Cardiac fibroblast (primary cell): ENCODE measurements at regions not wholly inside any gene's neighbourhood (a gene's known extent, or its start where the extent isn't known, plus 50 kb on each side); places are given as distances from the start of the nearest gene placed in this dataset.

Experiments
- DNase-seq, 2 donors: peaks; one replicate each; pipeline versions ENCODE4 v3.0.0 to v3.0.0-alpha.2; 2010; ENCODE audit warnings: low read depth in 2 of 2
- H3K4me3 ChIP-seq, 2 donors: replicated peaks in 1 of 2; 1 replicate in 1 of 2; 2 replicates in 1 of 2; pipeline ENCODE4 v1.5.1; 2011; ENCODE audit warnings: low read depth in 2 of 2, low read length in 2 of 2, mild to moderate bottlenecking in 2 of 2, moderate library complexity in 1 of 2
- TF ChIP-seq, protein P1 (sequence below): IDR thresholded peaks from one replicate; pipeline ENCODE4 v1.5.1; 2011; ENCODE audit warnings: low read depth, mild to moderate bottlenecking, low read length, inconsistent platforms

- H3K4me3 ChIP-seq = no peak overlapping the region
- TF ChIP-seq, protein P1, sequence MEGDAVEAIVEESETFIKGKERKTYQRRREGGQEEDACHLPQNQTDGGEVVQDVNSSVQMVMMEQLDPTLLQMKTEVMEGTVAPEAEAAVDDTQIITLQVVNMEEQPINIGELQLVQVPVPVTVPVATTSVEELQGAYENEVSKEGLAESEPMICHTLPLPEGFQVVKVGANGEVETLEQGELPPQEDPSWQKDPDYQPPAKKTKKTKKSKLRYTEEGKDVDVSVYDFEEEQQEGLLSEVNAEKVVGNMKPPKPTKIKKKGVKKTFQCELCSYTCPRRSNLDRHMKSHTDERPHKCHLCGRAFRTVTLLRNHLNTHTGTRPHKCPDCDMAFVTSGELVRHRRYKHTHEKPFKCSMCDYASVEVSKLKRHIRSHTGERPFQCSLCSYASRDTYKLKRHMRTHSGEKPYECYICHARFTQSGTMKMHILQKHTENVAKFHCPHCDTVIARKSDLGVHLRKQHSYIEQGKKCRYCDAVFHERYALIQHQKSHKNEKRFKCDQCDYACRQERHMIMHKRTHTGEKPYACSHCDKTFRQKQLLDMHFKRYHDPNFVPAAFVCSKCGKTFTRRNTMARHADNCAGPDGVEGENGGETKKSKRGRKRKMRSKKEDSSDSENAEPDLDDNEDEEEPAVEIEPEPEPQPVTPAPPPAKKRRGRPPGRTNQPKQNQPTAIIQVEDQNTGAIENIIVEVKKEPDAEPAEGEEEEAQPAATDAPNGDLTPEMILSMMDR = no peak
- peak; percentile 38 to 47 for DNase-seq
These were observed 108.1 kb downstream of the TRIB2 start for GRCh38 chr2:12824778-12825379.

DNA sequence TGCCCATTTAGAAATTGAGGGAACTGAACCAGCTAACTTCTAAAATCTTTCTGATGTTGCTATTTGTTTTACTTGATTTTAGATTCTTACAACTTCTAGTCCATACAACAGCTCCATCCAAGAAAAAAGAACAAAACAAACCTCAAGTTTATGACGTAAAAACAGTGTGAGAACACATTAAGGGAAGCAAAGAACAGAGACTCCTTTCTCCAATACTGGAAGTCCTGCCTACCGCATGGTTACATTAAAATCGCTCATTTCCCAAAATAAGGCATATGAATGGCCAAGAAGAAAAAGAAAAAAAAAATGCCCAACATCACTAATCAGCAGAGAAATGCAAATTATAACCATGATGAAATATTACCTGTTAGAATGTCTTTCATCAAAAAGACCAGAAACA lies 110.0 kb downstream of the TRIB2 start:
- DNase-seq = no peak
- H3K4me3 ChIP-seq = no peak overlapping the region
- TF ChIP-seq, protein P1 = no peak

DNA sequence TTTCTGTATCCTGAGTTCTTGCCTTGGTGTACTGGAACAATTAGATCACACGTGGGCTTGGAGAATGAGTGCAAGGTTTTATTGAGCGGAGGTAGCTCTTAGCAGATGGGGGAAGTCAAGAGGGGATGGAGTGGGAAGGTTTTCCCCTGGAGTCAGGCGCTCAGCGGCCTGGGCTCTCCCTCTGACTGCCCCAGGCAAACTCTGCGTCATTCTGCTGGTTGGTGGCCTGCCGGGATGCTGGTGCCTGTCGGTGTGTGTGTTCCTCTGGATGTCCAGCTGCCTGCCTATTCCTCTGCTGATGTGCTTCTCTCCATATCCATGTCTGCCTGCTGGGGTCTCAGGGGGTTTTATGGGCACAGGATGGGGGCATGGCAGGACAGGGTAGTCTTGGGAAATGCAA lies 111.0 kb downstream of the TRIB2 start:
- no peak for DNase-seq
- H3K4me3 ChIP-seq = no peak overlapping the region
- TF ChIP-seq, protein P1 = no peak

DNA sequence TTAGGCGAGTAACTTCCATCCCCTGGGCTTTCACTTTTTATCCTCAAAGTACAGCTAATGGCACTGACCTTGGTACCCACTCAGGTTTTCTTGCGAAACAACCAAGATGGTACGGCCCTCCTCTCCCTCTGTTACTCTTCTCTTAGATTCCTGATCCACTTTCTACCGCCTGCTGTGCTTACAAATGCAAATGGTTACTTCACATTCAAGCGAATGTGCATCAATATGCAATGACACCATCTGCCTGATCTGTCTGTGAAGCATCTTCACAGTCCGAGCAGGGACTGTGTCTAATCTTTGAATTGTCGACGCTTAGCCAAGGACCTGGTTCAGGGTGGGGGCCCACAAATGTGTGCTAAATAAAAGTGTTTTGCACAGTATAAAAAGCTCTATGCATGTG lies 112.2 kb downstream of the TRIB2 start:
- TF ChIP-seq, protein P1 = no peak
- no peak overlapping the region for H3K4me3 ChIP-seq

DNA sequence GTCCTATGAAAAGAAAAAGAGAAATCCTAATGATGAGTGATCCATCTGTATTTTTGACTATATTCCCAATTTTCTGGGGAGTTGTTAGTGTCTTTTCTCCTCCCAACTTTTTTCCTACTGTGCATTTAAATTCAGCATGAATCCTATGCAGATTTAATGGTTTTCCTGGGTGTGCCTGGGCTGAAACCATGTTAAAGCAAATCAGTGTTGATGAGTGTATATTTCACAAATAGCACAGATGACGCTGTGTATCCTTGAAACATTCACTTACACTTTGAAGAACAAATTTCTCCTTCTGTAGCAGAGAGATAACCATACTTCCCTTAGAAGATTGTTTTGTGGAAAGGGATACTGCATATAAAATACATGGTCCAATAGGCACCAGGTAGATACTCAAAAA lies 114.3 kb downstream of the TRIB2 start:
- no peak overlapping the region for H3K4me3 ChIP-seq
- TF ChIP-seq, protein P1 = no peak
- no peak for DNase-seq

More for the DNA sequence above, 112.2 kb downstream of the TRIB2 start:
- no peak for DNase-seq

- no peak for DNase-seq
- no peak overlapping the region for H3K4me3 ChIP-seq
- TF ChIP-seq, protein P1 = no peak
These were observed 117.5 kb downstream of the TRIB2 start for GRCh38 chr2:12834239-12834638.

- TF ChIP-seq, protein P1 = no peak
- no peak overlapping the region for H3K4me3 ChIP-seq
These were observed 119.0 kb downstream of the TRIB2 start for GRCh38 chr2:12835733-12836132.

More at GRCh38 chr2:12835733-12836132, 119.0 kb downstream of the TRIB2 start:
- no peak for DNase-seq
